ENCODE measurements at regions not wholly inside any gene's neighbourhood (a gene's known extent, or its start where the extent isn't known, plus 50 kb on each side); places are given as distances from the start of the nearest gene placed in this dataset.
"Not testable (repeated sequence)": the region's sequence is repeated elsewhere in the genome, so short reads cannot be mapped to it uniquely, and the experiment has no call there.

- H3K27me3 ChIP-seq (ENCODE audit: low read depth); DNase-seq; H3K4me1 ChIP-seq; H3K9me3 ChIP-seq (replicated peaks); intact Hi-C loops (cut with micrococcal nuclease); H3K4me3 ChIP-seq; H3K36me3 ChIP-seq; H3K27ac ChIP-seq (replicated peaks): not testable (repeated sequence)
Observed at GRCh38 chr17:18546514-18547398, 70.2 kb downstream of the LGALS9C start.

- H3K27me3 ChIP-seq (ENCODE audit: low read depth); intact Hi-C loops (cut with micrococcal nuclease); DNase-seq; H3K36me3 ChIP-seq; H3K27ac ChIP-seq (replicated peaks); H3K9me3 ChIP-seq (replicated peaks); H3K4me3 ChIP-seq; H3K4me1 ChIP-seq: not testable (repeated sequence)
Observed at GRCh38 chr17:18557086-18557485, 80.5 kb downstream of the LGALS9C start.

GRCh38 chr17:18563381-18564098 lies 80.7 kb downstream of the TBC1D28 start:
- H3K27ac ChIP-seq (replicated peaks); H3K27me3 ChIP-seq (ENCODE audit: low read depth); intact Hi-C loops (cut with micrococcal nuclease); H3K36me3 ChIP-seq; H3K9me3 ChIP-seq (replicated peaks); H3K4me3 ChIP-seq; H3K4me1 ChIP-seq; DNase-seq: not testable (repeated sequence)

- H3K27ac ChIP-seq (replicated peaks); DNase-seq; H3K36me3 ChIP-seq; H3K27me3 ChIP-seq (ENCODE audit: low read depth); H3K9me3 ChIP-seq (replicated peaks); H3K4me3 ChIP-seq; intact Hi-C loops (cut with micrococcal nuclease): not testable (repeated sequence)
- TF ChIP-seq CTCF (IDR thresholded peaks at IDR 0.05; ENCODE audit: borderline replicate concordance), result peak; percentile 58
- peaks cover 11% of the 10 kb centered on the region for H3K4me1 ChIP-seq
Observed at GRCh38 chr17:18564099-18564448, 80.1 kb downstream of the TBC1D28 start.

- DNase-seq; H3K27me3 ChIP-seq (ENCODE audit: low read depth); intact Hi-C loops (cut with micrococcal nuclease); H3K9me3 ChIP-seq (replicated peaks); H3K36me3 ChIP-seq; H3K27ac ChIP-seq (replicated peaks); H3K4me3 ChIP-seq: not testable (repeated sequence)
- peaks cover 22% of the 10 kb centered on the region for H3K4me1 ChIP-seq
Observed at GRCh38 chr17:18568108-18568995, 75.8 kb downstream of the TBC1D28 start.

GRCh38 chr17:18569489-18569913 lies 74.7 kb downstream of the TBC1D28 start:
- intact Hi-C loops (cut with micrococcal nuclease); H3K27ac ChIP-seq (replicated peaks); H3K9me3 ChIP-seq (replicated peaks); H3K36me3 ChIP-seq; DNase-seq; H3K27me3 ChIP-seq (ENCODE audit: low read depth): not testable (repeated sequence)
- H3K4me1 ChIP-seq, result peaks cover 22% of the 10 kb centered on the region
- peak overlapping the region; percentile 36 for H3K4me3 ChIP-seq

GRCh38 chr17:18572536-18572935 lies 71.7 kb downstream of the TBC1D28 start:
- DNase-seq; H3K9me3 ChIP-seq (replicated peaks); H3K27me3 ChIP-seq (ENCODE audit: low read depth); intact Hi-C loops (cut with micrococcal nuclease); H3K27ac ChIP-seq (replicated peaks); H3K4me3 ChIP-seq; H3K36me3 ChIP-seq: not testable (repeated sequence)
- peaks cover 19% of the 10 kb centered on the region for H3K4me1 ChIP-seq

GRCh38 chr17:18574137-18574536 lies 70.1 kb downstream of the TBC1D28 start:
- H3K4me1 ChIP-seq; H3K27ac ChIP-seq (replicated peaks); H3K27me3 ChIP-seq (ENCODE audit: low read depth); H3K9me3 ChIP-seq (replicated peaks); intact Hi-C loops (cut with micrococcal nuclease); DNase-seq; H3K4me3 ChIP-seq; H3K36me3 ChIP-seq: not testable (repeated sequence)

All from left ventricle myocardium inferior (tissue), 1 donor.